PC-9 (cell line): ENCODE measurements at regions not wholly inside any gene's neighbourhood (a gene's known extent, or its start where the extent isn't known, plus 50 kb on each side); places are given as distances from the start of the nearest gene placed in this dataset.

Source experiments
- EZH2 ChIP-seq: fragments of 200-600 bp; sonication (generic); IDR thresholded peaks from 2 replicates; pipeline ENCODE4 v1.8.0; 2017; ENCODE audit warnings: antibody characterized with exemption, low read depth
- TF ChIP-seq, protein P1 (sequence below): fragments of 200-600 bp; sonication (generic); conservative IDR thresholded peaks from 2 replicates; pipeline ENCODE4 v1.6.1; 2017; ENCODE audit warnings: mixed run types, antibody characterized with exemption, mild to moderate bottlenecking, moderate library complexity

DNA sequence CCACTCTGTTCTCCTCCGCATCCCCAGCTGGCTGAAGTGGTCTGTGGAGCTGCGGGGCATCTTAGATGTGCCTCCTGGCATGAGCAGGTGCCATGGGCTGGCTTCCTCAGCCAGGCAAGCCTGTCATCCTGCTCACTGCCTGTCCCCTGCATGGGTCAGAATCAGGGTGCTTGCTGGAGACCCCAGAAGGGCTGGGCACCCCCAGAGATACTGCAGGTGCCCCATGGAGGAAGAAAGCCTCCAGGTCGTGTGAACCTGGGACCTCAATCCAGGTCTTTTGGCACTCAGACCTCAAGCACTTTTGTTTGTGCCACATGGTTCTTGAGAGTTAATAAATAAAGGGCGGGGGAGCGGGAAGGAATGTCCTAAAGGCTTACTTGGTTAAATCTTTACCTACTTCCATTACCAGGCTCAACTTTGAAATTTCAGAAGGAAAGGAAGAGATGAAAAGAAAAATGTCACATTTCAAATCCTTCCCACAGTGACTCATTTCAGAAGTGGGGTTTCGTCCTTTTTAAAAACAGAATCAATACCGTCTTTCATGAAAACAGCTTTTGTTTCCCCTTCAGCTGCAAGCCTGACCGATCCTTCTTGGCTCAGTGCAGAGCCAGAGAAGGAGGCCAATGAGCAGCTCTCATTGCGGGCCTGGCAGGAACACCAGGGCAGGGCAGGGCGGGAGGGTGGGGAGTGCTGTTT is 69.9 kb downstream of the RHOB start:
- TF ChIP-seq, protein P1, sequence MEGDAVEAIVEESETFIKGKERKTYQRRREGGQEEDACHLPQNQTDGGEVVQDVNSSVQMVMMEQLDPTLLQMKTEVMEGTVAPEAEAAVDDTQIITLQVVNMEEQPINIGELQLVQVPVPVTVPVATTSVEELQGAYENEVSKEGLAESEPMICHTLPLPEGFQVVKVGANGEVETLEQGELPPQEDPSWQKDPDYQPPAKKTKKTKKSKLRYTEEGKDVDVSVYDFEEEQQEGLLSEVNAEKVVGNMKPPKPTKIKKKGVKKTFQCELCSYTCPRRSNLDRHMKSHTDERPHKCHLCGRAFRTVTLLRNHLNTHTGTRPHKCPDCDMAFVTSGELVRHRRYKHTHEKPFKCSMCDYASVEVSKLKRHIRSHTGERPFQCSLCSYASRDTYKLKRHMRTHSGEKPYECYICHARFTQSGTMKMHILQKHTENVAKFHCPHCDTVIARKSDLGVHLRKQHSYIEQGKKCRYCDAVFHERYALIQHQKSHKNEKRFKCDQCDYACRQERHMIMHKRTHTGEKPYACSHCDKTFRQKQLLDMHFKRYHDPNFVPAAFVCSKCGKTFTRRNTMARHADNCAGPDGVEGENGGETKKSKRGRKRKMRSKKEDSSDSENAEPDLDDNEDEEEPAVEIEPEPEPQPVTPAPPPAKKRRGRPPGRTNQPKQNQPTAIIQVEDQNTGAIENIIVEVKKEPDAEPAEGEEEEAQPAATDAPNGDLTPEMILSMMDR: no peak
- TF ChIP-seq EZH2: no peak
